Right lung (tissue), 2 donors: ENCODE measurements at regions not wholly inside any gene's neighbourhood (a gene's known extent, or its start where the extent isn't known, plus 50 kb on each side); places are given as distances from the start of the nearest gene placed in this dataset.
"Not testable (repeated sequence)": the region's sequence is repeated elsewhere in the genome, so short reads cannot be mapped to it uniquely, and the experiment has no call there.

Experiments
- DNase-seq, 2 donors: peaks; one replicate each; pipeline ENCODE4 v3.0.0-alpha.2; 2013

- no peak for DNase-seq
Observed at GRCh38 chr11:41713030-41713429, 253.6 kb upstream of the LRRC4C start.

GRCh38 chr11:41714101-41714500 is 254.6 kb upstream of the LRRC4C start:
- no peak for DNase-seq

GRCh38 chr11:41716862-41717261 is 257.4 kb upstream of the LRRC4C start:
- no peak for DNase-seq

- no peak for DNase-seq
Observed at GRCh38 chr11:41720761-41721160, 261.3 kb upstream of the LRRC4C start.

GRCh38 chr11:41728161-41728560 is 268.7 kb upstream of the LRRC4C start:
- DNase-seq, result not testable (repeated sequence)

- DNase-seq, result no peak
Observed at GRCh38 chr11:41775296-41775695, 315.8 kb upstream of the LRRC4C start.

- no peak for DNase-seq
Observed at GRCh38 chr11:41779401-41779960, 320.0 kb upstream of the LRRC4C start.

GRCh38 chr11:41781441-41781840 is 322.0 kb upstream of the LRRC4C start:
- no peak for DNase-seq

GRCh38 chr11:41784513-41785335 is 325.3 kb upstream of the LRRC4C start:
- DNase-seq, result no peak

- DNase-seq, result no peak
Observed at GRCh38 chr11:41786087-41786486, 326.6 kb upstream of the LRRC4C start.

- no peak for DNase-seq
Observed at GRCh38 chr11:41788177-41788576, 328.7 kb upstream of the LRRC4C start.

GRCh38 chr11:41789376-41789775 is 329.9 kb upstream of the LRRC4C start:
- DNase-seq, result no peak

GRCh38 chr11:41795004-41795403 is 335.6 kb upstream of the LRRC4C start:
- DNase-seq, result no peak

- DNase-seq, result no peak
Observed at GRCh38 chr11:41799754-41800153, 340.3 kb upstream of the LRRC4C start.

GRCh38 chr11:41803895-41804294 is 344.4 kb upstream of the LRRC4C start:
- no peak for DNase-seq

- DNase-seq, result no peak
Observed at GRCh38 chr11:41816396-41816795, 356.9 kb upstream of the LRRC4C start.

GRCh38 chr11:41824287-41824686 is 364.8 kb upstream of the LRRC4C start:
- not testable (repeated sequence) for DNase-seq

GRCh38 chr11:41826085-41826484 is 366.6 kb upstream of the LRRC4C start:
- no peak for DNase-seq

GRCh38 chr11:41836431-41836830 is 377.0 kb upstream of the LRRC4C start:
- DNase-seq, result no peak

GRCh38 chr11:41842673-41843072 is 383.2 kb upstream of the LRRC4C start:
- no peak for DNase-seq

- DNase-seq, result no peak
Observed at GRCh38 chr11:41845066-41845465, 385.6 kb upstream of the LRRC4C start.

- no peak for DNase-seq
Observed at GRCh38 chr11:41848349-41848748, 388.9 kb upstream of the LRRC4C start.

- DNase-seq, result no peak
Observed at GRCh38 chr11:41849250-41849649, 389.8 kb upstream of the LRRC4C start.

- DNase-seq, result no peak
Observed at GRCh38 chr11:41851743-41852142, 392.3 kb upstream of the LRRC4C start.
